Esophagus muscularis mucosa (tissue), 4 donors: ENCODE measurements at regions not wholly inside any gene's neighbourhood (a gene's known extent, or its start where the extent isn't known, plus 50 kb on each side); places are given as distances from the start of the nearest gene placed in this dataset.

Experiments used
- DNase-seq: peaks from one replicate; pipeline ENCODE4 v3.0.0-alpha.2; 2017; ENCODE audit errors: extremely low spot score
- H3K27ac ChIP-seq, 4 donors: fragments of 200-600 bp; sonication (generic); replicated peaks in 1 of 4; 1 replicate in 3 of 4; 2 replicates in 1 of 4; pipeline ENCODE4 v1.5.1; 2016 to 2019; ENCODE audit warnings: mild to moderate bottlenecking in 1 of 4
- H3K27me3 ChIP-seq, 4 donors: fragments of 200-600 bp; sonication (generic); one replicate each; pipeline versions ENCODE4 v1.5.1 to v1.6.0; 2016 to 2019
- H3K36me3 ChIP-seq, 4 donors: fragments of 200-600 bp; sonication (generic); one replicate each; pipeline ENCODE4 v1.5.1; 2016 to 2019
- H3K4me1 ChIP-seq, 4 donors: fragments of 200-600 bp; sonication (generic); one replicate each; pipeline ENCODE4 v1.5.1; 2016 to 2019
- H3K4me3 ChIP-seq, 4 donors: fragments of 200-600 bp; sonication (generic); 1 replicate in 2 of 4; 2 replicates in 2 of 4; pipeline ENCODE4 v1.5.1; 2016 to 2019; ENCODE audit warnings: mild to moderate bottlenecking in 4 of 4, moderate library complexity in 1 of 4
- H3K9me3 ChIP-seq, 4 donors: fragments of 200-600 bp; sonication (generic); 1 replicate in 3 of 4; 2 replicates in 1 of 4; pipeline ENCODE4 v1.5.1; 2016 to 2019
- CTCF ChIP-seq, 3 experiments: fragments of 200-600 bp in 2 of 3; fragments of 450-650 bp in 1 of 3; sonication (generic) in 2 of 3; IDR thresholded peaks; one replicate each; pipeline ENCODE4 v1.5.1; 2017 to 2019; ENCODE audit warnings: antibody characterized with exemption in 3 of 3, mild to moderate bottlenecking in 2 of 3, moderate library complexity in 1 of 3
- EP300 ChIP-seq: sonication (generic); formaldehyde crosslinking; IDR thresholded peaks from one replicate; pipeline ENCODE4 v1.6.1; 2017; ENCODE audit warnings: antibody characterized with exemption
- POLR2A ChIP-seq: fragments of 450-650 bp; IDR thresholded peaks from one replicate; pipeline ENCODE4 v1.6.1; 2017; ENCODE audit warnings: antibody characterized with exemption, moderate library complexity, mild to moderate bottlenecking, low read depth
- POLR2AphosphoS5 ChIP-seq, 2 donors: sonication (generic); formaldehyde crosslinking; IDR thresholded peaks; one replicate each; pipeline ENCODE4 v1.6.1; 2017; ENCODE audit warnings: antibody characterized with exemption in 2 of 2
- WGBS: methylation state at CpG from one replicate; pipeline ENCODE4 v1.1.5; 2018; 5-methylcytosine and 5-hydroxymethylcytosine counted together
- intact Hi-C: fragments of 100-400 bp; cut with DNase I; formaldehyde crosslinking; loops from one replicate; pipeline ENCODE4 v1.15.1; 2023

- intact Hi-C loops: loop anchor here (2.0 kb wide), 1 partner anchor 249 kb away; no protein-coding TSS in a partner anchor
- TF ChIP-seq CTCF (IDR thresholded peaks at IDR 0.05) (peak; percentile 13 to 52 (median 33)), POLR2A (no peak)
- no peak for DNase-seq
- no peaks in the 10 kb centered on the region for H3K4me1 ChIP-seq
- no peaks in the 10 kb centered on the region for H3K36me3 ChIP-seq
- H3K9me3 ChIP-seq: no peaks in the 10 kb centered on the region
- WGBS: 66% methylated on average over 6 of the region's 6 CpGs
- H3K4me3 ChIP-seq: peak overlapping the region in 2 of 4 donors; percentile 7 to 33
- H3K27me3 ChIP-seq: no peaks in the 10 kb centered on the region
- H3K27ac ChIP-seq: no peak overlapping the region
These were observed 352.4 kb downstream of the USP25 start for GRCh38 chr21:16082038-16082816.

- WGBS: 53% methylated on average over 7 of the region's 7 CpGs
- Histone ChIP-seq H3K36me3 (no peaks in the 10 kb centered on the region), H3K4me1 (no peaks in the 10 kb centered on the region), H3K9me3 (no peaks in the 10 kb centered on the region), H3K27ac (peak overlapping the region in 2 of 4 donors; percentile 34 to 43), H3K4me3 (no peak overlapping the region), H3K27me3 (no peaks in the 10 kb centered on the region)
- no peak for TF ChIP-seq POLR2A
- peak in 1 of 2 donors; percentile 27 for TF ChIP-seq POLR2AphosphoS5 (IDR thresholded peaks at IDR 0.05)
- TF ChIP-seq EP300: no peak
- DNase-seq: no peak
- intact Hi-C loops: no loop called here
These were observed 355.1 kb downstream of the USP25 start for GRCh38 chr21:16084776-16085364.

- Histone ChIP-seq H3K27me3 (no peaks in the 10 kb centered on the region), H3K36me3 (no peaks in the 10 kb centered on the region), H3K27ac (peak overlapping the region in 3 of 4 donors; percentile 2 to 43 (median 34)), H3K4me1 (no peaks in the 10 kb centered on the region), H3K9me3 (no peaks in the 10 kb centered on the region), H3K4me3 (no peak overlapping the region)
- intact Hi-C loops: no loop called here
- DNase-seq: no peak
- TF ChIP-seq CTCF (IDR thresholded peaks at IDR 0.05) (no peak), POLR2AphosphoS5 (IDR thresholded peaks at IDR 0.05) (no peak), POLR2A (no peak), EP300 (no peak)
- 62% methylated on average over 5 of the region's 5 CpGs for WGBS
These were observed 355.6 kb downstream of the USP25 start for GRCh38 chr21:16085421-16085820.

GRCh38 chr21:16086121-16086520 is 356.3 kb downstream of the USP25 start:
- DNase-seq: no peak
- Histone ChIP-seq H3K27ac (no peak overlapping the region), H3K36me3 (no peaks in the 10 kb centered on the region), H3K27me3 (no peaks in the 10 kb centered on the region), H3K4me3 (no peak overlapping the region), H3K4me1 (no peaks in the 10 kb centered on the region), H3K9me3 (no peaks in the 10 kb centered on the region)
- no peak for TF ChIP-seq POLR2AphosphoS5 (IDR thresholded peaks at IDR 0.05)
- 85% methylated on average over 4 of the region's 4 CpGs for WGBS
- intact Hi-C loops: no loop called here

GRCh38 chr21:16086936-16087335 is 357.2 kb downstream of the USP25 start:
- WGBS: 81% methylated on average over 2 of the region's 2 CpGs
- no peak for DNase-seq

More at GRCh38 chr21:16086936-16087335, 357.2 kb downstream of the USP25 start:
- intact Hi-C loops: no loop called here
- Histone ChIP-seq H3K9me3 (no peaks in the 10 kb centered on the region), H3K27me3 (no peaks in the 10 kb centered on the region), H3K4me3 (no peak overlapping the region), H3K4me1 (no peaks in the 10 kb centered on the region), H3K27ac (no peak overlapping the region), H3K36me3 (no peaks in the 10 kb centered on the region)
- TF ChIP-seq POLR2AphosphoS5 (IDR thresholded peaks at IDR 0.05): no peak
- TF ChIP-seq EP300: no peak
- no peak for TF ChIP-seq POLR2A
- TF ChIP-seq CTCF (IDR thresholded peaks at IDR 0.05): no peak
